ENCODE measurements at regions not wholly inside any gene's neighbourhood (a gene's known extent, or its start where the extent isn't known, plus 50 kb on each side); places are given as distances from the start of the nearest gene placed in this dataset.

- Histone ChIP-seq H3K4me3 (ENCODE audit: low read depth, low read length) (no peak overlapping the region), H3K4me1 (ENCODE audit: insufficient read depth) (no peaks in the 10 kb centered on the region), H3K36me3 (ENCODE audit: insufficient read depth) (no peaks in the 10 kb centered on the region), H3K27ac (ENCODE audit: low read depth) (no peak overlapping the region)
- DNase-seq (ENCODE audit: extremely low spot score) = no peak
- WGBS = 61% methylated on average over 2 of the region's 2 CpGs
Observed at GRCh38 chrX:45755703-45756102, 555.0 kb upstream of the DIPK2B start.

DNA sequence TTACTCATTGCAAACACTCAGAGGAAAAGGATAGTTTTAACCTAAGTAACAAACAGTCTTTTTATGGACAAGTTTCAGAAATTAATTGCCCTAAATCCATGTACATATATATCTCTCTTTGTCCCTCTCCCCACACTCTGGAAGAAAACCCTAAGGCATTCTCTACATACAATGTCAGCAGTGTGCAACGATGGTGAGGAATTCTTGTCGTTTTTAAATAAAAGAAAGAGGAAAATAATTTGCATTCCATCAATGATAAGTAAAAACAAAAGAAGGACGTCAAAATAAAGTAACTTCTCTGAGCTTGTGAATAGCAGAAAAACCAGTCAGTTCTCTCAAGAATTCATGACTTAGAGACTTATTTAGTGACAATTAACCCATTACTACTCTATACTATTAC is 550.5 kb upstream of the DIPK2B start:
- no peaks in the 10 kb centered on the region for H3K36me3 ChIP-seq (ENCODE audit: insufficient read depth)
- DNase-seq (ENCODE audit: extremely low spot score) = no peak
- no peak overlapping the region for H3K4me3 ChIP-seq (ENCODE audit: low read depth, low read length)
- H3K27ac ChIP-seq (ENCODE audit: low read depth) = no peak overlapping the region
- WGBS = 27% methylated on average over 3 of the region's 3 CpGs
- no peaks in the 10 kb centered on the region for H3K4me1 ChIP-seq (ENCODE audit: insufficient read depth)

- Histone ChIP-seq H3K4me1 (ENCODE audit: insufficient read depth) (no peaks in the 10 kb centered on the region), H3K27ac (ENCODE audit: low read depth) (no peak overlapping the region), H3K4me3 (ENCODE audit: low read depth, low read length) (no peak overlapping the region), H3K36me3 (ENCODE audit: insufficient read depth) (no peaks in the 10 kb centered on the region)
- no peak for DNase-seq (ENCODE audit: extremely low spot score)
- 56% methylated on average over 5 of the region's 5 CpGs for WGBS
Observed at GRCh38 chrX:45750639-45751038, 550.0 kb upstream of the DIPK2B start.

DNA sequence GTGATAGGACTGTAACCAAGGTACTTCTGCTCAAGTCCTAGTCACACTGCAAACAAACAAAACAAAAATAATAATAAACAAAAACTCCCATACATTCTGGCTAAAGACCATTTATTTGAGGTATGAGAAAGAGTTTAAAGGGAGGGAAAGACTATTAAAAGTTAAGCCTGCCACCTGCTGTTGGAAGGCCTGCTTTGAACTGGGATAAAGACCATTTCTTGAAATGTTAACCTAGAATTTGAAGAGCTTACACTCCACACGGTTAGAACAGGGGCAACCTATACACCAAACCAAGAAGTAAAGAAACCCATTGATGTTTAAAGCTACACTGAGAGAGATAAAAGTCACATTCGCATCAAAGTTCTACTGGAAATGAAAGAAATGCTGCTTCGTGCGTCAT is 548.7 kb upstream of the DIPK2B start:
- Histone ChIP-seq H3K27ac (ENCODE audit: low read depth) (no peak overlapping the region), H3K36me3 (ENCODE audit: insufficient read depth) (no peaks in the 10 kb centered on the region), H3K4me1 (ENCODE audit: insufficient read depth) (no peaks in the 10 kb centered on the region), H3K4me3 (ENCODE audit: low read depth, low read length) (no peak overlapping the region)
- WGBS = 68% methylated on average over 4 of the region's 4 CpGs
- no peak for DNase-seq (ENCODE audit: extremely low spot score)

GRCh38 chrX:45748369-45748774 is 547.7 kb upstream of the DIPK2B start:
- no peak overlapping the region for H3K4me3 ChIP-seq (ENCODE audit: low read depth, low read length)
- no peak overlapping the region for H3K27ac ChIP-seq (ENCODE audit: low read depth)
- whole genome bisulfite sequencing = 71% methylated on average over 1 of the region's 1 CpG

DNA sequence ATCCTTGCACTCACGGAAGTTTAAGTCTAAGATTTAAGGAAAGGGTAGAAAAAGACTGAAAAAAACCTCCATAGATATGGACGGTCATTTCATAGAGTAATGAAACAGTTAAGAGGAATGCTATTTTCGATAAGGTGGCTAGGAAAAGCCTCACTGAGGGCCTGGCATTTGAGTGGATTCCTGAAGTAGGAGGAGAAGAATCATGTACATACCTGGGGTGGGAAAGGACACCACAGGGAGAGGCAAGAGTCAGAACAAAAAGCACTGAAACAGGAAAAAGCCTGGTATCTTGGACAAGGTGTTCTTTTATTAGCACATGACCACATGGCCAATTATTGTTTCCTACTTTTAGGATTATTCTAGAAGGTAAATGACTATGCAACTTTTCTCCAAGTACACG is 547.2 kb upstream of the DIPK2B start:
- Histone ChIP-seq H3K4me3 (ENCODE audit: low read depth, low read length) (no peak overlapping the region), H3K4me1 (ENCODE audit: insufficient read depth) (no peaks in the 10 kb centered on the region), H3K36me3 (ENCODE audit: insufficient read depth) (no peaks in the 10 kb centered on the region), H3K27ac (ENCODE audit: low read depth) (no peak overlapping the region)
- WGBS = 53% methylated on average over 4 of the region's 4 CpGs
- no peak for DNase-seq (ENCODE audit: extremely low spot score)

More at GRCh38 chrX:45748369-45748774, 547.7 kb upstream of the DIPK2B start:
- H3K4me1 ChIP-seq (ENCODE audit: insufficient read depth) = no peaks in the 10 kb centered on the region
- no peak for DNase-seq (ENCODE audit: extremely low spot score)
- H3K36me3 ChIP-seq (ENCODE audit: insufficient read depth) = no peaks in the 10 kb centered on the region

DNA sequence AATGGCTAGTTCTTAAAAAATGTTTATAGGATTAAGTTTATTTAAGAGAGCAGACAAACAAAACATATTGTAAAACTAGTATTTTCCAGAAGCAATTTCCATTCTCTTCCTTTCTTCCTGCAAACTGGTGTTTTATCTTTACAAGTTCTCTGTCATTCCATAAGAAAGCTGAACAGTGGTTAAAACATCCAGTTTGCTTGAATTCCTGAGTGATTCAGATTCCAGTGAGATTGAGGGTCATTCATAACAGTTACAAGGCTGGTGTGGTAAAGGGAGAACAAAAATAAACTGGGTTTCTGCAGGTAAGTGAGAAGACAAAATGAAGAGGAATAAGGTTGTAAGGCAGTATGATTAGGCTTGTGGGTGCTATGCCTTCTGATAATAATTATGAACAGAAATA is 544.8 kb upstream of the DIPK2B start:
- Histone ChIP-seq H3K4me1 (ENCODE audit: insufficient read depth) (no peaks in the 10 kb centered on the region), H3K36me3 (ENCODE audit: insufficient read depth) (no peaks in the 10 kb centered on the region), H3K4me3 (ENCODE audit: low read depth, low read length) (no peak overlapping the region), H3K27ac (ENCODE audit: low read depth) (no peak overlapping the region)
- DNase-seq (ENCODE audit: extremely low spot score) = no peak

GRCh38 chrX:45743906-45744625 is 543.4 kb upstream of the DIPK2B start:
- WGBS = 96% methylated on average over 6 of the region's 6 CpGs
- Histone ChIP-seq H3K36me3 (ENCODE audit: insufficient read depth) (no peaks in the 10 kb centered on the region), H3K27ac (ENCODE audit: low read depth) (no peak overlapping the region), H3K4me1 (ENCODE audit: insufficient read depth) (no peaks in the 10 kb centered on the region), H3K4me3 (ENCODE audit: low read depth, low read length) (no peak overlapping the region)
- no peak for DNase-seq (ENCODE audit: extremely low spot score)

DNA sequence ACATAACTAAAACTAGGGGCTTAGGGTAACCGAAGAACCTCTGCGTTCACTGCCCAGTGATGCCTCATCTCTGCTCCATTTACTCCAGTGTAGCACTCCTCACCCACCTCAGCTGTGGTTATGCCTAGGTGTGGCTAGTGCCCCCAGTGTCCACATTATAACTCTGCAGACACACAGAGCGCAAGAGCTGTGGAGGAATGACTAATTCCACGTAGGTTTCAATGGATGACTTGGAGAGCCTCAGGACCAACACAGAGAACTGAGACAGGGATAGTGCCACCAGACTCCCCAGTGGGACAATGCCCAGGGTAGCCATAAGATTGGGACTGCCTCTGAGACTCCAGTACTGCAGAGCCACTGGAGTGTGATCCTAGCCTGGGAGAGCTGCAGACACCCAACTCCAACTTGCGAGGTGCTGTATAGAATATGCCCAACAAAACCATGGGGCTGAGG is 542.4 kb upstream of the DIPK2B start:
- Histone ChIP-seq H3K27ac (ENCODE audit: low read depth) (no peak overlapping the region), H3K4me3 (ENCODE audit: low read depth, low read length) (no peak overlapping the region), H3K4me1 (ENCODE audit: insufficient read depth) (no peaks in the 10 kb centered on the region), H3K36me3 (ENCODE audit: insufficient read depth) (no peaks in the 10 kb centered on the region)
- WGBS = 94% methylated on average over 5 of the region's 5 CpGs
- no peak for DNase-seq (ENCODE audit: extremely low spot score)

DNA sequence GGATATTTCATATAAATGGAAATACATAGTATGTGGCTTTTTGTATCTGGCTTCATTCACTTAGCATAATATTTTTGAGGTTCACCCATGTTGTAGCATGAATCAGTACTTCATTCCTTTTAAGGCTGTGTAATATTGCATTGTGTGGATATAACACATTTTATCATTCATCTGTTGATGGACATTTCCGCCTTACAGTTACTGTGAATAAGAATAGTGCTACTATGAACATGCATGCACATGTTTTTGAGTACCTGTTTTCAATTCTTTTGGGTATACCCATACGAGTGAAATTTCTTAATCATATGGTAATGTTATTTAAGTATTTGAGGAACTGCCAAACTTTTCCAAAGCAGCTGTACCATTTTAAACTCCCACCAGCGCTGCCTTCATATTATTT is 539.6 kb upstream of the DIPK2B start:
- no peak overlapping the region for H3K27ac ChIP-seq (ENCODE audit: low read depth)
- no peaks in the 10 kb centered on the region for H3K4me1 ChIP-seq (ENCODE audit: insufficient read depth)
- no peak overlapping the region for H3K4me3 ChIP-seq (ENCODE audit: low read depth, low read length)
- WGBS = 61% methylated on average over 3 of the region's 3 CpGs
- H3K36me3 ChIP-seq (ENCODE audit: insufficient read depth) = no peaks in the 10 kb centered on the region
- DNase-seq (ENCODE audit: extremely low spot score) = no peak

DNA sequence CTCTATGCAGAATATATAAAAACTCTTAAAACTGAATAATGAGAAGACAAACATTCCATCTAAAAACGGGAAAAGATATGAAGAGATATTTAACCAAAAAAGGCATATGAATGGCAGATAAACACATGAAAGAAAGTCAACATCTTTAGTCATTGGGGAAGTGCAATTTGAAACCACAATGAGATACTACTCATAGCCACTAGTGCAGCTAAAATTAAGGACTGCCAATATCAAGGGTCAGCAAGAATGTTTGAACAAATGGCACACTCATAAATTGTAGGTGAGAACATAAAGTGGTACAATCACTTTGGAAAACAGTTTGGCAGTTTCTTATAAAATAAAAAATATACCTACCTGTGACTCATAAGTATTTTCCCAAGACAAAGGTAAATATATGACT is 534.9 kb upstream of the DIPK2B start:
- no peaks in the 10 kb centered on the region for H3K36me3 ChIP-seq (ENCODE audit: insufficient read depth)
- H3K27ac ChIP-seq (ENCODE audit: low read depth) = no peak overlapping the region
- WGBS = 44% methylated on average over 1 of the region's 1 CpG
- H3K4me3 ChIP-seq (ENCODE audit: low read depth, low read length) = no peak overlapping the region
- no peak for DNase-seq (ENCODE audit: extremely low spot score)
- no peaks in the 10 kb centered on the region for H3K4me1 ChIP-seq (ENCODE audit: insufficient read depth)

GRCh38 chrX:45731448-45731847 is 530.8 kb upstream of the DIPK2B start:
- H3K4me3 ChIP-seq (ENCODE audit: low read depth, low read length) = no peak overlapping the region
- no peaks in the 10 kb centered on the region for H3K36me3 ChIP-seq (ENCODE audit: insufficient read depth)
- DNase-seq (ENCODE audit: extremely low spot score) = no peak
- H3K27ac ChIP-seq (ENCODE audit: low read depth) = no peak overlapping the region
- H3K4me1 ChIP-seq (ENCODE audit: insufficient read depth) = no peaks in the 10 kb centered on the region
- 94% methylated on average over 10 of the region's 10 CpGs for WGBS

GRCh38 chrX:45727761-45728160 is 527.1 kb upstream of the DIPK2B start:
- DNase-seq (ENCODE audit: extremely low spot score) = no peak
- WGBS = 73% methylated on average over 1 of the region's 1 CpG
- no peak overlapping the region for H3K4me3 ChIP-seq (ENCODE audit: low read depth, low read length)

GRCh38 chrX:45722471-45722870 is 521.8 kb upstream of the DIPK2B start:
- no peak overlapping the region for H3K4me3 ChIP-seq (ENCODE audit: low read depth, low read length)
- 63% methylated on average over 3 of the region's 3 CpGs for WGBS

More at GRCh38 chrX:45727761-45728160, 527.1 kb upstream of the DIPK2B start:
- no peak overlapping the region for H3K27ac ChIP-seq (ENCODE audit: low read depth)
- H3K36me3 ChIP-seq (ENCODE audit: insufficient read depth) = no peaks in the 10 kb centered on the region
- no peaks in the 10 kb centered on the region for H3K4me1 ChIP-seq (ENCODE audit: insufficient read depth)

More at GRCh38 chrX:45722471-45722870, 521.8 kb upstream of the DIPK2B start:
- no peak overlapping the region for H3K27ac ChIP-seq (ENCODE audit: low read depth)
- no peaks in the 10 kb centered on the region for H3K36me3 ChIP-seq (ENCODE audit: insufficient read depth)
- no peaks in the 10 kb centered on the region for H3K4me1 ChIP-seq (ENCODE audit: insufficient read depth)
- DNase-seq (ENCODE audit: extremely low spot score) = no peak
